ENCODE measurements at regions not wholly inside any gene's neighbourhood (a gene's known extent, or its start where the extent isn't known, plus 50 kb on each side); places are given as distances from the start of the nearest gene placed in this dataset.

- TF ChIP-seq ZBTB21 (CRISPR knock-in tag; IDR thresholded peaks at IDR 0.05; ENCODE audit: borderline replicate concordance): no peak
- TF ChIP-seq AR (CRISPR knock-in tag; IDR thresholded peaks at IDR 0.05): no peak
- TF ChIP-seq CTCF (IDR thresholded peaks at IDR 0.05): no peak
- no peak for TF ChIP-seq NFE2L1 (CRISPR knock-in tag; IDR thresholded peaks at IDR 0.05)
- no peak for TF ChIP-seq ZNF219 (CRISPR knock-in tag; IDR thresholded peaks at IDR 0.05; ENCODE audit: borderline replicate concordance)
- no peak for TF ChIP-seq MYBL2 (CRISPR knock-in tag; IDR thresholded peaks at IDR 0.05)
- no peak for TF ChIP-seq CDX4 (CRISPR knock-in tag; IDR thresholded peaks at IDR 0.05; ENCODE audit: borderline replicate concordance)
These were observed 467.1 kb downstream of the ADCYAP1 start for GRCh38 chr18:1371724-1372123.

Measured in WTC11 (cell line).